ENCODE measurements at regions not wholly inside any gene's neighbourhood (a gene's known extent, or its start where the extent isn't known, plus 50 kb on each side); places are given as distances from the start of the nearest gene placed in this dataset.

DNA sequence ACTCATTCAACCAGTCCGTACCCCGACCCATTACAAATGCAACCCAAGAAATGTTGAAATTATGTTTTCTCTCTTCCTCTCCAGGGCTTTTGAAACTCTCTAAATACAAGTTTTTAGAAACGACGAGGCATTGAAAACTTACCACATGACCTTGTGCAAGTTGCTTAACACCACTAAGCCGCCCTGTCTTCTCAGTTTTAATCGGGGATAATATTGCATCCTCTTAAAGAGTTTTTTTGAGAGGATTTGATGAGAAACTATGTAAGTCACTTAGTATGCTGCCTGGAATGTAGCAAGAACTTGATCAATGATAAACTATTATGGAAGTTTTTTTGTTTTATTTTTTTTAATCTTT, 149.0 kb upstream of the FAM20A start:
- Histone ChIP-seq H4K20me1 (ENCODE audit: insufficient read depth, low read length) (no peaks in the 10 kb centered on the region), H3K4me2 (ENCODE audit: low read length) (no peak overlapping the region), H3K27me3 (ENCODE audit: low read depth, low read length) (no peaks in the 10 kb centered on the region), H3K4me1 (ENCODE audit: low read length) (no peaks in the 10 kb centered on the region), H3K36me3 (replicated peaks; ENCODE audit: low read depth, low read length) (no peaks in the 10 kb centered on the region), H3K4me3 (ENCODE audit: low read length) (no peak overlapping the region), H3K9me3 (ENCODE audit: insufficient read depth, low read length) (no peaks in the 10 kb centered on the region), H3K27ac (ENCODE audit: low read length) (no peak overlapping the region), H3K79me2 (ENCODE audit: low read length) (no peaks in the 10 kb centered on the region), H2AFZ (ENCODE audit: low read depth, low read length) (no peak overlapping the region), H3K9ac (ENCODE audit: low read length) (no peak overlapping the region)
- no peak for TF ChIP-seq CTCF (IDR thresholded peaks at IDR 0.05; ENCODE audit: low read depth, low read length)
- TF ChIP-seq EZH2phosphoT487 (IDR thresholded peaks at IDR 0.05; ENCODE audit: low read depth): no peak

DNA sequence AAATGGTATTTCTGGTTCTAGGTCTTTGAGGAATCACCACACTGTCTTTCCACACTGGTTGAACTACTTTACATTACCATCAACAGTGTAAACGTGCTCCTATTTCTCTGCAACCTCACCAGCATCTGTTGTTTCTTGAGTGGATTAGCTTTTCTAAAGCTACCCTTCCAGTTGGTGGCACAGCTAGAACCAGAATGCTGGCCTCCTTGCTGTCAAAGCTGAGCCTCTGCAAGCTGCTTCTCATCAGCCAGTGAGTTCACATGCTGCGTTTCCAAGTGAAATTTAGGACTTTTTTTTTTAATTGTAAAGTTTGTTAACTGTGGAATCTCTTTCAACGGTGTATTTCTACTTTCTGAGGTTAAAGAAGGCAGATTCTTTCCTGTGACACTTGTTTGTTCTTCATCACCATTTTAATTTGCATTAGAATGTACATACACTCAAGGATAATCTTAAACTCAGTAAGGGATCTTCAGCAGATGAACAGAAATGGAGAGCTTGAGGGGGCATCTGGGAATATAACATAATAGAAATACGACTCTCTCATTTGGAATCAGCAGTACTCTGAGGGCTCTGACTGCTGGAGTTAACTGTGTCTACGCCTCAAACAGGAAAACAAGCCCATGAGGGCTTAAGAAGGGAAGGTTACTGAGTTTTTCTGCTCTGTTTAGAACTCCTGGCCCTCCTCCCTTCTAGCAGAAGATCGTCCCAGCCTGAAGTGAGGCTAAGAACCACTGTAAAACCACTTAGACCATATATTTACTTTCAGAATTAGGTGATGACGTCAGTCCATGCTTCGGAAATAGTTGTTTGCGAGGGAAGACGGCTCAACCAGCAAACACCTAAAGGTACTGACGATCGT, 148.4 kb upstream of the FAM20A start:
- H3K27ac ChIP-seq (ENCODE audit: low read length): no peak overlapping the region
- no peaks in the 10 kb centered on the region for H4K20me1 ChIP-seq (ENCODE audit: insufficient read depth, low read length)
- H3K27me3 ChIP-seq (ENCODE audit: low read depth, low read length): no peaks in the 10 kb centered on the region
- no peak overlapping the region for H3K4me2 ChIP-seq (ENCODE audit: low read length)
- H2AFZ ChIP-seq (ENCODE audit: low read depth, low read length): no peak overlapping the region
- H3K4me1 ChIP-seq (ENCODE audit: low read length): no peaks in the 10 kb centered on the region
- no peaks in the 10 kb centered on the region for H3K36me3 ChIP-seq (replicated peaks; ENCODE audit: low read depth, low read length)
- H3K79me2 ChIP-seq (ENCODE audit: low read length): no peaks in the 10 kb centered on the region
- no peaks in the 10 kb centered on the region for H3K9me3 ChIP-seq (ENCODE audit: insufficient read depth, low read length)
- H3K9ac ChIP-seq (ENCODE audit: low read length): no peak overlapping the region
- no peak overlapping the region for H3K4me3 ChIP-seq (ENCODE audit: low read length)
- TF ChIP-seq EZH2phosphoT487 (IDR thresholded peaks at IDR 0.05; ENCODE audit: low read depth) (no peak), CTCF (IDR thresholded peaks at IDR 0.05; ENCODE audit: low read depth, low read length) (no peak)

- no peak overlapping the region for H3K4me3 ChIP-seq (ENCODE audit: low read length)
- H3K9me3 ChIP-seq (ENCODE audit: insufficient read depth, low read length): no peaks in the 10 kb centered on the region
- no peaks in the 10 kb centered on the region for H3K27me3 ChIP-seq (ENCODE audit: low read depth, low read length)
- H3K27ac ChIP-seq (ENCODE audit: low read length): no peak overlapping the region
- H3K4me2 ChIP-seq (ENCODE audit: low read length): no peak overlapping the region
- H3K4me1 ChIP-seq (ENCODE audit: low read length): no peaks in the 10 kb centered on the region
- no peak overlapping the region for H2AFZ ChIP-seq (ENCODE audit: low read depth, low read length)
- H3K36me3 ChIP-seq (replicated peaks; ENCODE audit: low read depth, low read length): no peaks in the 10 kb centered on the region
- TF ChIP-seq EZH2phosphoT487 (IDR thresholded peaks at IDR 0.05; ENCODE audit: low read depth) (no peak), CTCF (IDR thresholded peaks at IDR 0.05; ENCODE audit: low read depth, low read length) (no peak)
- H4K20me1 ChIP-seq (ENCODE audit: insufficient read depth, low read length): no peaks in the 10 kb centered on the region
- no peaks in the 10 kb centered on the region for H3K79me2 ChIP-seq (ENCODE audit: low read length)
- H3K9ac ChIP-seq (ENCODE audit: low read length): no peak overlapping the region
Observed at GRCh38 chr17:68748381-68748780, 147.2 kb upstream of the FAM20A start.

DNA sequence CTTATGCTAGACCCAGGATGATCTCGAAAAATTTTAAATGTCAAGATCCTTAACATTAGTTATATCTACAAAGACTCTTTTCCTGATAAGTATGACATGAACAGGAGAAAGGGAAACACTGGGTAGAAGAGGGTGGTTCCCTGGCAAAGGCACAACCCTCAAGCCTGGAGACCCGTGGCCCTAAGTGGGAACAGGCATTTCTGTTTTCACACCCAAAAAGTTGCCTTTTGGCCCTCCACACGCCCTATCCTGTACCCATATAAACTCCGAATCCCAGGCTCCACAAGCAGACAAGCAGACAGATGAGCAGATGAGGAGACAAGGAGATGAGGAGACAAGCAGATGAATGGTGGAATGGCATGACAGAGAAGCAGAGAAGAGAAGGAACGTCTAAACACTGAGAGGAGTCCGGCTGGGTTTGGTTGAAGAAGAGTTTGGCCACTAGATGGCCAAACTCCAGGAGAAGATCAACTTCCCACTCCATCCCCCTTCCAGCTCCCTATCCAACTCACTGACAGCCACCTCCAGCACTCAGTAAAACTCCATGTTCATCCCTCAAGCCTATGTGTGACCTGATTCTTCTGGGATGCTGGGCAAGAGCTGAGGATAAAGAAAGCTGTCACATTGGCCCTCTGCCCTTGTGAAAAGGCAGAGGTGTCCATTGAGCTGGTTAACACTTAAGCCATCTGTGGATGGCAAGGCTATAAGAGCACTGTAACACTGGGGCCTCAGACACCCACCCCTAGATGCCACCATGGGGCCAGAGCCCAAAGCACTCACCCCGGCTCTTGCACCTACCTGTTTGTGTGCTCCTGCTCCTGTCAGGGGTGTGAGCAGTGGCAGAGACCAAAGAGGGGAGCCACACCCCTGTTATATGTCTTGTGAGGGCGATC, 139.6 kb upstream of the FAM20A start:
- H3K4me1 ChIP-seq (ENCODE audit: low read length): no peaks in the 10 kb centered on the region
- no peak overlapping the region for H3K4me3 ChIP-seq (ENCODE audit: low read length)
- no peaks in the 10 kb centered on the region for H3K36me3 ChIP-seq (replicated peaks; ENCODE audit: low read depth, low read length)
- no peak overlapping the region for H3K4me2 ChIP-seq (ENCODE audit: low read length)
- no peak overlapping the region for H3K27ac ChIP-seq (ENCODE audit: low read length)
- H3K27me3 ChIP-seq (ENCODE audit: low read depth, low read length): no peaks in the 10 kb centered on the region
- no peak overlapping the region for H3K9ac ChIP-seq (ENCODE audit: low read length)
- no peaks in the 10 kb centered on the region for H3K9me3 ChIP-seq (ENCODE audit: insufficient read depth, low read length)
- TF ChIP-seq CTCF (IDR thresholded peaks at IDR 0.05; ENCODE audit: low read depth, low read length): peak; percentile 22; the same call in 1 of the 2 replicates
- TF ChIP-seq EZH2phosphoT487 (IDR thresholded peaks at IDR 0.05; ENCODE audit: low read depth): no peak
- no peaks in the 10 kb centered on the region for H4K20me1 ChIP-seq (ENCODE audit: insufficient read depth, low read length)
- H2AFZ ChIP-seq (ENCODE audit: low read depth, low read length): no peak overlapping the region
- H3K79me2 ChIP-seq (ENCODE audit: low read length): no peaks in the 10 kb centered on the region

Data from OCI-LY3 (cell line).